Activated CD4-positive, alpha-beta T cell treated with anti-CD3 and anti-CD28 coated beads, Interleukin-2, amount 10 ng/mL, durations not matched to agents 24 days and 14 days (primary cell): ENCODE measurements at regions not wholly inside any gene's neighbourhood (a gene's known extent, or its start where the extent isn't known, plus 50 kb on each side); places are given as distances from the start of the nearest gene placed in this dataset.

ENCODE experiments used
- DNase-seq: peaks from one replicate; pipeline ENCODE4 v3.0.0; 2022
- H3K27ac Mint-ChIP-seq: one replicate; pipeline ENCODE4 v1.8.0; 2022; ENCODE audit warnings: mild to moderate bottlenecking, mixed read lengths
- H3K27me3 Mint-ChIP-seq: one replicate; pipeline ENCODE4 v1.8.0; 2022; ENCODE audit warnings: mixed read lengths
- H3K36me3 Mint-ChIP-seq: one replicate; pipeline ENCODE4 v1.8.0; 2022; ENCODE audit warnings: low read depth, mild to moderate bottlenecking, mixed read lengths
- H3K4me1 Mint-ChIP-seq: one replicate; pipeline ENCODE4 v1.8.0; 2021; ENCODE audit warnings: mixed read lengths
- H3K4me3 Mint-ChIP-seq: one replicate; pipeline ENCODE4 v1.8.0; 2022; ENCODE audit warnings: mild to moderate bottlenecking, moderate library complexity, mixed read lengths
- H3K9me3 Mint-ChIP-seq: one replicate; pipeline ENCODE4 v1.8.0; 2021; ENCODE audit warnings: mixed read lengths
- intact Hi-C: fragments of 100-400 bp; cut with micrococcal nuclease; formaldehyde crosslinking; loops from one replicate; pipeline ENCODE4 v1.15.1; 2023

DNA sequence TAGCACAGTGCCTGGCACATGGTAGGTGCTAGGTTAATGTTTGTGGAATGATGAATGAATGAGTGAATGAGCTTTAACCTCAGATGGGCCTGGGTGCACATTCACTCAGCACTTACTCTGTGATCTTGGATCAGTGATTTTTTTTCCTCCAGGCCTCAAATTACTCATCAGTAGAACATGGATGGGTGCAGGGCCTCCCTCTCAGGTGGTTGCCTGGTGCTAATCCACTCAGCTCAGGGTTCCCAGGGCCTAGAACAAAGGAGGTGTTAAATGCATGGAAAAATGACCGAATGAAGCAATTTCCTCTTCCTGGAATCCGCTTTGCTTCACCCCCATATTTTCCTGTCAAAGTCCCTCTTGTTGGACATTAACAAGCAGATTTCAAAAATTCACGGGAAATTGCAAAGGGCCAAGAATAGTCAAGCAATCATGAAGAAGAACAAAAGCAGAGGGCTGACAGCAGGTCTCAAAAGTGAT, 93.5 kb downstream of the MYEOV start:
- intact Hi-C loops, result no loop called here
- Mint-ChIP-seq H3K4me1 (no peaks in the 10 kb centered on the region), H3K27ac (no peak overlapping the region), H3K36me3 (no peaks in the 10 kb centered on the region), H3K4me3 (no peak overlapping the region), H3K9me3 (peaks cover 22% of the 10 kb centered on the region), H3K27me3 (no peaks in the 10 kb centered on the region)
- no peak for DNase-seq

DNA sequence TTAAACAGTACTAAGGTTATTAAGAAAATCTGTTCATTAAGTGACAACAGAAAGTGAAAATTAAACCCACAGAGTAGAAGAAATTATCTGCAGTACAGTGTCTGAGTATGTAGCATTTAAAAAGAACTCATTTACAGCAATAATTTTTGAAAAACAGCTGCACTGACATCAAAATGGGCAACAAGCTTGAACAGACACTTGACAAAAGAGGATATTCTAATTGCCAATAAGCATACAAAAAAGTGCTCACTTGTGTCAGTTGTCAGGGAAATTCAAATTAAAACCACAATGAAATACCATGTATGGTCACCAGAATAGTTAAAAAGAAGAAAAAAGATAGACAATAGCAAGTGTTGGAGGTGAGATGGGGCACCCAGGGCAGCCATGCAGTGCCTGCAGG, 93.3 kb upstream of the LINC01488 start:
- Mint-ChIP-seq H3K4me1 (no peaks in the 10 kb centered on the region), H3K27me3 (no peaks in the 10 kb centered on the region), H3K4me3 (no peak overlapping the region), H3K9me3 (peaks cover 22% of the 10 kb centered on the region), H3K36me3 (no peaks in the 10 kb centered on the region), H3K27ac (no peak overlapping the region)
- intact Hi-C loops, result no loop called here
- DNase-seq, result no peak

DNA sequence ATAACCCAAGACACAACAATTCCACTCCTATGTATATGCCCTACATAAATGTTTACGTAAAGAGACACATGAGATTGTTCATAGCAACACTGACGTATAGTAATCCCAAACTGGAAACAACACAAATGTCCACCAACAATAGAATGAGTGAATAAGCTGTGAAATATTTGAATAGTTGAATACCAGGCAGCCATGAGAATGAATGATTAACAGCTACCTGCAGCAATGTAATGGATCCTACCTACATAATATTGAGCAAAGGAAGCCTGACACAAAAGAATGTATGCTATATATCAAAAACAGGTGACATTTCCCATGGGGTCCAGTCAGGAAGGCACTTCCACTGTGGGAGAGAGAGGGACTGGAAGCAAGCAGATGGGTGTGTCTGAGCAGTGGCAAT, 92.8 kb upstream of the LINC01488 start:
- intact Hi-C loops, result no loop called here
- no peaks in the 10 kb centered on the region for H3K4me1 Mint-ChIP-seq

DNA sequence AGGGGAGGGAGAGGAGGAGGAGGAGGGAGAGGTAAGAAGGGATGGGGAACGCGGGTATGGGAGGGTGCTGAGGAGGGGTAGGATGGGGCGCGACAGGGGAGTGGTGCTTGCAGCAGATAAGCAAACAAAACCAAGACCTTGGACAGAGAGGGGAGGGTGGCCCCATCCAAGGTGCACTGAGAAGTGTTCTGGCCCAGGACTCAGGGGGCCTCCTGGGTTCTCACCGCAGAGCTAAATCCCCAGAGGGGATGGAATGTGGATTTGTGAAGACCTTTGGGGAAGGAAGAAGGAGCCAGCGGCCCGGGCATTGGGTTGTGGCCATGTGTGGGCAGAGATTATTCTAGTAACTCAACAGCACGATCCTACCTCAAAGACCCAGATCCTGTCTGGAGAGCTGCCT, 90.9 kb upstream of the LINC01488 start:
- H3K27ac Mint-ChIP-seq, result no peak overlapping the region
- H3K4me3 Mint-ChIP-seq, result no peak overlapping the region
- DNase-seq, result no peak
- H3K27me3 Mint-ChIP-seq, result no peaks in the 10 kb centered on the region
- H3K4me1 Mint-ChIP-seq, result no peaks in the 10 kb centered on the region
- intact Hi-C loops, result no loop called here
- H3K36me3 Mint-ChIP-seq, result no peaks in the 10 kb centered on the region
- peaks cover 22% of the 10 kb centered on the region for H3K9me3 Mint-ChIP-seq

More for the DNA sequence above, 92.8 kb upstream of the LINC01488 start:
- no peak overlapping the region for H3K27ac Mint-ChIP-seq
- no peak overlapping the region for H3K4me3 Mint-ChIP-seq
- no peaks in the 10 kb centered on the region for H3K36me3 Mint-ChIP-seq
- H3K9me3 Mint-ChIP-seq, result peaks cover 22% of the 10 kb centered on the region
- DNase-seq, result no peak
- H3K27me3 Mint-ChIP-seq, result no peaks in the 10 kb centered on the region

DNA sequence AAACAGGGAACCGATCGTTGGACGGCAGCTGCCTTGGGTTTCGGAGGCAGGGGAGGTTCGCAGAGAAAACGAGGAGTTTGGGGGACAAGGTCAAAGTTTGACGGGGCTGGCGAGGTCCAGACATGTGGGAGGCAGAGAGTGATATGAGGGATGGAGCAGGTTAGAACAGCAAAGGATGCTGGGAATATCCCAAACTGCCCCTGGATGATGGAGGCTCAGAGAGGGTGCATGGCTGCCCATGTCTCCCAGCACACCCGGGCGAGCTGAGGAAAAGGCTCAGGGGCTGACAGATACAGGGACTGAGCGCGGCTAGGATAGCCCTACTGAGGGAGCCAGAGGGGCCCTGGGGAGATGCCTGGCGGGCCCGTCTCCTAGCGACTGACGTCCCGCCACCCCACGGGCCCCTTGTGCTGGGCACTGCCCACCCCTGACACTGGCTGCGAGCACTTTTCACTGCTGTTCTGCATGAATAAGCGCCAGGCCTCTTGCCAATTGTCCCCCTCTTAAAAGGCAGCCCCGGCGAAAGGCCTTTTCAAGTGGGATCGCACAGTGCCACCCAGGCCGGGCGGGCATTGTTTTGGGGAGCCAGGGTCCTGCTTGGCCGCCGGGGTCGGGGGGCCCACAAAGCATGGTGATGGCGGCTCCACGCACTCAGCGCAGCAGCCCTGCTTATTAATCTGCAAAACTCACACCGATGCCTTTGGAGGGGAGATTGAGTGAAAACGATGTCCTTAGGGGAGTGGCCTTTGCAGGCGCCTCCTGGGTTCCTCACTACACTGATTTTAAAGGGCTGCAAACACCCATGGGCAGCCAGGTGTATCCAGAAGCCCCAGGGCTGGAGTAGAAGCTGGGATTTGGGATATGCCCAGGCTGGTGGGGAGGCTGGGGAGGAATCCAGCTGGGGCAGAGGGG, 90.0 kb upstream of the LINC01488 start:
- Mint-ChIP-seq H3K9me3 (peaks cover 22% of the 10 kb centered on the region), H3K4me3 (no peak overlapping the region), H3K27me3 (no peaks in the 10 kb centered on the region), H3K36me3 (no peaks in the 10 kb centered on the region), H3K4me1 (no peaks in the 10 kb centered on the region), H3K27ac (no peak overlapping the region)
- intact Hi-C loops, result no loop called here
- DNase-seq, result no peak

DNA sequence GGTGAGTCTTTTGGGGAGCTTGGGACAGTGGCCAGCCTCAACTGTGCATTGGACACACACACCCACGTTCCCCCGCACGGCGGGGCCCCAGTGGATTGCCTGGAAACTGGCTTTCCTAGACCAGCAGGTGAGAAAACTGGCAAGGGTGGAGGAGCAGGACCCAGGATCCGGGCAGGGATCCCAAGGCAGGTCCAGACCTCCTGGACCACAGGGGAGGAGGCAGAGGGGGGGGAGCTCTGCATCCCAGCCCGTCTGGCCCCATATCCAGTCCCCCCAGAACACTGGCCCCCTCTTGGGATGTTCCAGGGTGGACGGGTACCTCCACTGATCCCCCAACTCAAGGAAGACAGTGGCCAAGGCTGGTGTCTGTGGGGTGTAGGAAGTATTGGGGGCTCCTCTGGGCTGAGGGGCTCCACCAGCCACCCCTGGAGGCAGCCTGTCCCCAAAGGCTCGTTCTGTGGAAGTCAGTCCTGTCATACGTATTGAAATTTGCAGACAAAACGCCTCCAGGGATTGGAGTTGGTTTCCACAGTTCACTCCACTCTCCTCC, 89.3 kb upstream of the LINC01488 start:
- H3K36me3 Mint-ChIP-seq, result no peaks in the 10 kb centered on the region
- H3K27ac Mint-ChIP-seq, result no peak overlapping the region
- DNase-seq, result no peak
- no peaks in the 10 kb centered on the region for H3K27me3 Mint-ChIP-seq
- no peak overlapping the region for H3K4me3 Mint-ChIP-seq
- H3K9me3 Mint-ChIP-seq, result peaks cover 19% of the 10 kb centered on the region
- H3K4me1 Mint-ChIP-seq, result no peaks in the 10 kb centered on the region
- intact Hi-C loops, result no loop called here

DNA sequence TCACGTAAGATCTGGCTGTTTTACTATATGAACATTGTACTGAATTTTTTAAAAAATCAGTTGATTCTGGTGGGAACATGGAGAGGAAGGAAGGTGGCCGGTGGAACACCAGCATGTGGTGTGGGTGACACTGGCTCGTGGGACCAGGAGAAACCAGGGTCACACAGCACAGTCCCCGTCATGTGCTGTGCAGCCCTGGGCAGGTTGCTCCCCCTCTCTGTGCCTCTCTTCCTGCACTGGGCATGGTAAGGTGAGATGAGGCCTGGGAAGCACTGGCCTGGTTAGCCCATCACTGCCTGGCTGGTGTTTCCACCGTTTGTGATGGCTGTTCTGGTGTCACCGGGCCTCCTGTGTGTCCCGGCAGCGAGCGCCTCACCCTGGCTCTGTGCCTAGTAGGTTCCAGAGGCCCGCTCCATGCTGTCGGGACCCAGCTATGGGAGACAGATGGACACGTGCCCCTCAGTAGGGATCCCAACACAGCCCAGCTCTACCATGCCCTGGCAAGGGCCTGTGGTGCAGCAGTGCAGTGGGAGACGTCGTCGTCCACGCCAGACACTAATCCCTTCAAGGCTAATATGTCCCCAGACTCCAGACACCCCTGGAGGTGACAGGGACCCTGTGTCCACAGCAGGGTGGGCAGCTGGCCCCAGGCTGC, 88.2 kb upstream of the LINC01488 start:
- intact Hi-C loops, result no loop called here
- no peak overlapping the region for H3K4me3 Mint-ChIP-seq
- no peaks in the 10 kb centered on the region for H3K4me1 Mint-ChIP-seq
- H3K36me3 Mint-ChIP-seq, result no peaks in the 10 kb centered on the region
- no peak for DNase-seq
- no peak overlapping the region for H3K27ac Mint-ChIP-seq
- H3K27me3 Mint-ChIP-seq, result no peaks in the 10 kb centered on the region
- H3K9me3 Mint-ChIP-seq, result peaks cover 10% of the 10 kb centered on the region

DNA sequence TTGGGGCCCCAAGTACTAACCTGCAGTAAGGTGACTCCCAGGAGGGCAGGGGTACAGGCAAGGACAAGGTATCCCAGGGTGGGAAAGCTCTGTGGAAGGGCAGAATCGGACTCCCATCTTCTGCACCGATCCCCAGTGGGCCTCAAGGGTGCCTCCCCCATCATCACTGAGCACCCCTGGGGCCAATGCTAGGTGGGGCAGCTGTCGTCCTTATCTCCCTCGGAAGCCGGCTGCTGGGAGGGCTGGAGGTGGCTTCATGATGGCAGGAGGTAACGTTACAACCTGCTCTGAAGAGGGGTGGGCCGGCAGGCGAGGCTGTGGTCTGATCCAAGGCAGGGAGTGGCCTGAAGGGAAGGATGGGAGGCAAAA, 87.6 kb upstream of the LINC01488 start:
- Mint-ChIP-seq H3K9me3 (peaks cover 4% of the 10 kb centered on the region), H3K36me3 (no peaks in the 10 kb centered on the region), H3K27me3 (no peaks in the 10 kb centered on the region), H3K27ac (no peak overlapping the region), H3K4me1 (no peaks in the 10 kb centered on the region), H3K4me3 (no peak overlapping the region)
- intact Hi-C loops, result no loop called here
- no peak for DNase-seq

DNA sequence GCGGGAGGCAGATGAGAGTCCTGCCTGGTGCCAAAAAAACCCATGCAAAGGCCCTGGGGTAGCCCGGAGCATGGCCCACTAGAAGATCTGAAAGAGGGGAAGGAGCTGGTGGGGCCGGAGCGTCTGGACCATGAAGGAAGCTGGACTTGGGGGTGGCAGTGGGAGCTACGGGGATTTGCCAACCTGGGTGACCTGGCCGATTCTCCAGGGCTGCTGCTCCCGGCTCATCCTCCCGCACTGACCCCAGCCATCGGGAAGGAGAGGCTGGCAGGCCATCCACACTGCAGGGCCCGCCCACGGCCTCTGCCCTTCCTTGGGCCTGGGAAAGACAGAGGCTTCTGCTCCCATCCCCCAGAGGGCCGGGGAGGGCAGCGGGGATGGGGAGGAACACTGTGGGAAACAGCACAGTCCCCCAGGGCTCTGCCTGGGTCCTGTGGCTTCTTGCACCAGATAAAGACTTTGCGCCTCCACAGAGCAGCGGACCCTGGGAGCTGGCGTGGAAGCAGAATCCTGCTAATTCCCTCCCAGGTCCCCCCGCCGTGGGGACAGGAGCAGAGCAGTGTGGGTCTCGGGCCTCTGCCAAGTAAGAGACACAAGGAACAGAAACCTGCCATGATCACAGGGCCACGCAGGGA, 87.1 kb upstream of the LINC01488 start:
- Mint-ChIP-seq H3K9me3 (no peaks in the 10 kb centered on the region), H3K4me1 (no peaks in the 10 kb centered on the region), H3K4me3 (no peak overlapping the region), H3K36me3 (no peaks in the 10 kb centered on the region), H3K27ac (no peak overlapping the region), H3K27me3 (no peaks in the 10 kb centered on the region)
- intact Hi-C loops, result no loop called here
- no peak for DNase-seq

DNA sequence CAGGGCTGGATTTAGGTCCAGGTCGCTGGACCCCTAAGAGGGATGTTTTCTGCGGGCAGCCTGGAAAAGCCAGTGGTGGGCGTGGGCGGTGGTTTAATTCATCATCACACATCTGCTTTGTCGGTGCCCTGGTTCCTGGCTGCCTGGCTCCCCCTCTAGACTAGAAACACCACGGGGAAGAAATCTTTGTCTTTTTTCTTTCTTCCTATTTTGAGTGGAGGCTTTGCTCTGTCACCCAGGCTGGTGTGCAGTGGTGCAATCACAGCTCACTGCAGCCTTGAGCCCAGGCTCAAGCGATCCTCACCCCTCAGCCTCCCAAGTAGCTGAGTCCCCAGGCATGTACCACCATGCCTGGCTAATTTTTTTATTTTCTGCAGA, 86.6 kb upstream of the LINC01488 start:
- no peak overlapping the region for H3K27ac Mint-ChIP-seq
- no peaks in the 10 kb centered on the region for H3K27me3 Mint-ChIP-seq
- no peaks in the 10 kb centered on the region for H3K36me3 Mint-ChIP-seq
- no peaks in the 10 kb centered on the region for H3K4me1 Mint-ChIP-seq
- DNase-seq, result no peak
- H3K9me3 Mint-ChIP-seq, result no peaks in the 10 kb centered on the region
- intact Hi-C loops, result no loop called here
- H3K4me3 Mint-ChIP-seq, result no peak overlapping the region

DNA sequence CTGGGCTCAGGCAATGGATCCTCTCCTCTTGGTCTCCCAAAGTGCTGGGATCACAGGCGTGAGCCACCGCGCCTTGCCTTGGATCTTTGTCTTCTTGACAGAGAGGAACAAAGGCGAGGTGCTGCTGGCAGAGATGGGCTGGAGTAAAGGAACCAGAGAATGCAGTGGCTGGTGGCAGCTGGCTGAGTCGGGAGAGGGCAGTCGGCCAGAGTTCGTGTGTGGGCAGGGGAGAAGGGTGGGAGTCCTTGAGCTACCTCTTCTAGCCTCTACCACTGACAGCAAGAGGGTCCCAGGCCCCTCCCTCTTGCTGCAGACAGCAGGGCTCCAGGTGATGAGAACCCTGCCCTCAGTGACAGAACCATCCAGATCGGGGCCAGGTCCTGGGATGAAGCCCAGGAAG, 86.2 kb upstream of the LINC01488 start:
- Mint-ChIP-seq H3K27ac (no peak overlapping the region), H3K27me3 (no peaks in the 10 kb centered on the region), H3K36me3 (no peaks in the 10 kb centered on the region), H3K4me3 (no peak overlapping the region), H3K9me3 (no peaks in the 10 kb centered on the region), H3K4me1 (no peaks in the 10 kb centered on the region)
- intact Hi-C loops, result no loop called here
- no peak for DNase-seq

DNA sequence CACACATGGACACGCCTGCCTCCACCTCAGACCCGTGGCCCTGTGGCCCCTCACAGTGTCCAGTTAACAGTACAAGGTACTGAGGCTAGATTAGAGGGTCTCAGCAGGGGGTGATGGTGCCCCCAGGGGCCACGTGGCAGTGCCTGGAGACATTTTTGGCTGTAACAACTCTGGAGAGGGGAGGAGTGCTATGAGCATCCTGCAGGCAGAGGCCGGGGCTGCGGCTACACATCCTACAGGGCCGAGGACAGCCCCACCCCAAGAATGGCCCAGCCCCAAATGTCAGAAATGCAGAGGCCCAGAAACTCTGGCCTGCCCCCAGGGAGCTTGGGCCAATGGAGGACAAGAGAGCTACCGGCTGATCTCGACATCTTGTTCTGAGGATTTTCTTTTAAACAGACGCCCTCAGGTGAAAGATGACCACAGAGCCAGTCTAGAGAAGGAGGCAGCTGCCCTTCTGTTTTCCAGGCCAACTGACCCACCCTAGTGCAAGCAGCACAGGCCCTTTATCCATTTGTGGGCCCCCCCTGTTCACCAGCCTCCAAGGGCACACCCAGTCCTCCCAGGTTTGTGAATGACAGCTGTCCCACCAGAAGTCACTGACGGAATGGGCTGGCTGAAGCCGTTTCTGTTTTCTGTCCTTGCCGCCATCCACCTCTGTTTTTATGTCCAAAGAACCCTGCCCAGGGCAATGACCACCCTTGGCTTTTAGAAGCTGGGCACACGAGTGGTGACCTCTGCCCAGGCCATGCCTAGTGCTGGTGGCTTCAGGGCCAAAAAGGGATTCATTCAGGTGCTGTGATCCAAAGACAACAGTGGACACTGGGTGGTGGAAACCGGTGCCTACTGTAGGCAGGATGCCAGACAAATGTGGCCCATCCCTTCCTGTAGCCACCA, 85.2 kb upstream of the LINC01488 start:
- Mint-ChIP-seq H3K9me3 (no peaks in the 10 kb centered on the region), H3K27ac (no peak overlapping the region), H3K27me3 (no peaks in the 10 kb centered on the region), H3K4me1 (peaks cover 3% of the 10 kb centered on the region), H3K4me3 (no peak overlapping the region), H3K36me3 (no peaks in the 10 kb centered on the region)
- intact Hi-C loops, result no loop called here
- no peak for DNase-seq

DNA sequence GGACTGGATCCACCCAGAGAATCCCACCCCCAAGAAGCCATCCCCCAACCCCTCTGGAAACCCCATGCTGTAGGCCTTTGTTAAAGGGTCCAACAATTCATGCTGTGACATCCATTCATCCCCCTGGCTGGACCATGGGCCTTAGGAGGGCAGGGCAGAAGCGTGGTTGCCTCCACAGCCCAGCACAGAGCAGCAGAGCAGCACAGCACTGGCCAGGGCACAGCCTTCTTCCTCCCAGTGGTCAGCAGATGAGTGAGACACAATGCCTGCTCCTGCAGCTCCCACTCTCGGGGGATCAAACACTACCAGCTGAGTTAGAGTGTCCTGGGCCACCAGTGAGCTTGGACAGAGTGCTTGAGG, 84.5 kb upstream of the LINC01488 start:
- intact Hi-C loops, result no loop called here
- no peak overlapping the region for H3K4me3 Mint-ChIP-seq

More for the DNA sequence above, 84.5 kb upstream of the LINC01488 start:
- Mint-ChIP-seq H3K36me3 (no peaks in the 10 kb centered on the region), H3K27me3 (no peaks in the 10 kb centered on the region), H3K4me1 (peaks cover 7% of the 10 kb centered on the region), H3K27ac (no peak overlapping the region), H3K9me3 (no peaks in the 10 kb centered on the region)
- no peak for DNase-seq
